ENCODE measurements at regions not wholly inside any gene's neighbourhood (a gene's known extent, or its start where the extent isn't known, plus 50 kb on each side); places are given as distances from the start of the nearest gene placed in this dataset.

DNA sequence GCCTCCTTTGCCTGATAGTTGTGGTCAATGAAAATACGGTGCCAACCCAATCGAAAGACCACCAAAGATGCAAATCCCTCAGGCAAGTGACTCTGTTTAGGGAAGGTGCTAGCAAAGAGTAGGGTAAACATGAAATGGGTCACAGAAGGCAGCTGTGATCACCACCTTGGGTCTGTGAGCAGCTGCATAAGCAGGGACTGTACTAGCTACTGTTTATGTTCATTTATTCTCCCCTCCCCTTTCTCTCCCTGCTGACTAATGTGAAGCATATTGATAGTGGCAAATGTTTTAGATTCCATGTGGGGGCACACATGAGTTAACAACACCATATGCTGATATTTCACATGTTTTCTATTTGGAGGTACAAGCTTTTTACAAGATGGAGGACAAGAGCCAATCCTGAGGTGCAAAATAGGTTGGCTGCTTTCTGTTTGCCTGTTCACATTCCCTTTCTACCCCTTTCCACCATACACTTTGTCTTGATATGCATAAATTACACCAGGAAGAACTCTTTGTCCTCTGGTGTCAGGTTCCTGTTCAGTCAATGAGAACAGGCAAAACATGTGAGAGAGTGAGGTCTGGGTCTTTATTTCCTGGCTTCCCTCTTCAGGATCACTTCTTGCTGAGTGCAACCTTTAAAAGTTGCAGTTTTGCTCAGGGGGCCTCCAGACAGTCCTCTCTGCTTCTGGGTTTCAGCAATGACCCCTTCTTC, 71.1 kb downstream of the AVPR1A start:
- Histone ChIP-seq H3K36me3 (no peaks in the 10 kb centered on the region), H3K27me3 (no peaks in the 10 kb centered on the region), H3K9me3 (no peaks in the 10 kb centered on the region), H3K4me3 (no peak overlapping the region), H3K27ac (no peak overlapping the region), H3K4me1 (no peaks in the 10 kb centered on the region)
- WGBS, 2 donors = 93% methylated on average over 2 of the region's 2 CpGs
- no peak for DNase-seq
- TF ChIP-seq POLR2A (IDR thresholded peaks at IDR 0.05) = no peak
- TF ChIP-seq, protein P1, sequence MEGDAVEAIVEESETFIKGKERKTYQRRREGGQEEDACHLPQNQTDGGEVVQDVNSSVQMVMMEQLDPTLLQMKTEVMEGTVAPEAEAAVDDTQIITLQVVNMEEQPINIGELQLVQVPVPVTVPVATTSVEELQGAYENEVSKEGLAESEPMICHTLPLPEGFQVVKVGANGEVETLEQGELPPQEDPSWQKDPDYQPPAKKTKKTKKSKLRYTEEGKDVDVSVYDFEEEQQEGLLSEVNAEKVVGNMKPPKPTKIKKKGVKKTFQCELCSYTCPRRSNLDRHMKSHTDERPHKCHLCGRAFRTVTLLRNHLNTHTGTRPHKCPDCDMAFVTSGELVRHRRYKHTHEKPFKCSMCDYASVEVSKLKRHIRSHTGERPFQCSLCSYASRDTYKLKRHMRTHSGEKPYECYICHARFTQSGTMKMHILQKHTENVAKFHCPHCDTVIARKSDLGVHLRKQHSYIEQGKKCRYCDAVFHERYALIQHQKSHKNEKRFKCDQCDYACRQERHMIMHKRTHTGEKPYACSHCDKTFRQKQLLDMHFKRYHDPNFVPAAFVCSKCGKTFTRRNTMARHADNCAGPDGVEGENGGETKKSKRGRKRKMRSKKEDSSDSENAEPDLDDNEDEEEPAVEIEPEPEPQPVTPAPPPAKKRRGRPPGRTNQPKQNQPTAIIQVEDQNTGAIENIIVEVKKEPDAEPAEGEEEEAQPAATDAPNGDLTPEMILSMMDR (IDR thresholded peaks at IDR 0.05) = no peak
- no peak for TF ChIP-seq POLR2AphosphoS5 (IDR thresholded peaks at IDR 0.05)
- TF ChIP-seq EP300 (IDR thresholded peaks at IDR 0.05) = no peak
- intact Hi-C loops (cut with DNase I) = no loop called here

DNA sequence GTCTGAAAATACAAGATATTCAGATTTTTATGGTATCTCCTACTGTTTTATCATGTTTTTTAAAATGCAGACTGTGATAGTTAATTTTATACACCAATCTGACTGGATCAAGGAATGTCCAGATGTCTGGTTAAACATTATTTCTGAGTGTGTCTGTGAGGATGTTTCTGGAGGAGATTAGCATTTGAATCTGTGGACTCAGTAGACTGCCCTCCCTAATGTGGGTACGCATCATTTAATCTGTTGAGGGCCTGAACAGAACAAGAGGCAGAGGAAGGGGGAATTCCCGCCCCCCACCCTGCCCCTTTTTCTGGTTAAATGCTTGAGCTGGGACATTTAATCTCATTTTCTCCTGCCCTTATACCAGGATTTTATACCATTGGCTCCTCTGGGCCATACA, 72.1 kb downstream of the AVPR1A start:
- WGBS, 2 donors = 92 to 94% methylated on average over 2 of the region's 2 CpGs
- H3K36me3 ChIP-seq = no peaks in the 10 kb centered on the region
- TF ChIP-seq POLR2A (IDR thresholded peaks at IDR 0.05) (no peak), POLR2AphosphoS5 (IDR thresholded peaks at IDR 0.05) (no peak), EP300 (IDR thresholded peaks at IDR 0.05) (no peak)
- TF ChIP-seq, protein P1 (IDR thresholded peaks at IDR 0.05) = no peak

DNA sequence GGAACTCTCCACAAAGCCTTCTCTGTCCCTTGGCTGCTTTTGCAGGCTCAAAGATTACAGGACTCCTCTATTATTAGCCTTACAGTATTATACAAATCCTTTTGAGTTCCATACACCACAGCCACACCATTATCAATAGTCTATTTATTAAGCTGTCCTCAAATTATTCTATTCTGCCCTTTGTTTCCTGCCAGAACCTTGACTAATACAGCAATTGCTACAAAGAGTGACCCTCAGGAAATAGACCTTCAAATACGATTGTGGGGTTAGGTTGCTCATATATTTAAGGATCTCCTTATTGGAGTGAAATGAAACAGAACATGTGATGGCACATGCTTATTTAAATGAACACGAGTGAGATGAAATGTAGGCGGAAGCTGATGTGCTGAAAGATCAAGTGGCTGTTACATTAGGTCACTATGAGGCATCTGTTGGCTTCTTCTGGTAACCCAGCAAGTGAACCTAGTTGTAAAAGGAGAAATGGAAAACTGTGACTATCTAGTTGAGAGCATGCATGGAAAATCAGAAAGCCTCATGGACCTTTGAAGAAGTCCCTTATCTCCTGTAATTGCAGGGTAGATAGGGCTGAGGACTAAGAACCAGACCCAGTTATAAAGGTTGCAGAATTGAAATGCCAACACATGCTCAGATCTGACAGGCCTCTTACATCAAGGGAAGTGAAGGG, 75.5 kb downstream of the AVPR1A start:
- TF ChIP-seq, protein P1 (IDR thresholded peaks at IDR 0.05) = no peak
- TF ChIP-seq POLR2A (IDR thresholded peaks at IDR 0.05) = no peak
- no peak for TF ChIP-seq EP300 (IDR thresholded peaks at IDR 0.05)
- TF ChIP-seq POLR2AphosphoS5 (IDR thresholded peaks at IDR 0.05) = no peak
- H3K27me3 ChIP-seq = no peaks in the 10 kb centered on the region
- no peak overlapping the region for H3K27ac ChIP-seq
- WGBS, 2 donors = 86 to 93% methylated on average over 3 of the region's 3 CpGs
- intact Hi-C loops (cut with DNase I) = no loop called here
- no peak for DNase-seq
- H3K9me3 ChIP-seq = no peaks in the 10 kb centered on the region
- no peaks in the 10 kb centered on the region for H3K36me3 ChIP-seq
- H3K4me1 ChIP-seq = no peaks in the 10 kb centered on the region
- no peak overlapping the region for H3K4me3 ChIP-seq

More for the DNA sequence above, 72.1 kb downstream of the AVPR1A start:
- H3K27me3 ChIP-seq = no peaks in the 10 kb centered on the region
- H3K4me3 ChIP-seq = no peak overlapping the region
- no peak for DNase-seq
- H3K4me1 ChIP-seq = no peaks in the 10 kb centered on the region
- intact Hi-C loops (cut with DNase I) = no loop called here
- no peak overlapping the region for H3K27ac ChIP-seq
- no peaks in the 10 kb centered on the region for H3K9me3 ChIP-seq

DNA sequence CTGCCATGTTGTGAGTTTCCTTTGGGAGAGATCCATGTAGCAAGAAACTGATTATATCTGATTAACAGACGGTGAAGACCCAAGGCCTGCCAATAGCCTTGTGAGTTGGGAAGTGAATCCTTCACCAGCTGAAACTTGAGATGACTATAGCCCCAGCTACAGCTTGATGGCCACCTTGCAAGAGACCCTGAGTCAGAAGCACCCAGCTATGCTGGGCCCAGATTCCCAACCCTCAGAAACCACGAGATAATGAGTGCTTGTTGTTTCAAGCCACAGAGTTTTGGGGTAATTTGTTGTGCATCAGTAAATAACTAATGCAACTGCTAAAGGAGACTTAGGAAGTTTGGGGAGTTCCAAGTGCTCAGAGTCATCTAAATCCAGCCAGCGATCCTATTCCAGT, 80.3 kb downstream of the AVPR1A start:
- Histone ChIP-seq H3K9me3 (no peaks in the 10 kb centered on the region), H3K4me3 (no peak overlapping the region), H3K27ac (no peak overlapping the region), H3K4me1 (no peaks in the 10 kb centered on the region), H3K36me3 (no peaks in the 10 kb centered on the region), H3K27me3 (no peaks in the 10 kb centered on the region)
- intact Hi-C loops (cut with DNase I) = no loop called here
- 85 to 90% methylated on average over 3 of the region's 3 CpGs for WGBS, 2 donors
- TF ChIP-seq, protein P1 (IDR thresholded peaks at IDR 0.05) = no peak
- no peak for TF ChIP-seq EP300 (IDR thresholded peaks at IDR 0.05)
- no peak for TF ChIP-seq POLR2AphosphoS5 (IDR thresholded peaks at IDR 0.05)
- no peak for TF ChIP-seq POLR2A (IDR thresholded peaks at IDR 0.05)
- no peak for DNase-seq
